ENCODE measurements at regions not wholly inside any gene's neighbourhood (a gene's known extent, or its start where the extent isn't known, plus 50 kb on each side); places are given as distances from the start of the nearest gene placed in this dataset.
"Not testable (repeated sequence)": the region's sequence is repeated elsewhere in the genome, so short reads cannot be mapped to it uniquely, and the experiment has no call there.

DNA sequence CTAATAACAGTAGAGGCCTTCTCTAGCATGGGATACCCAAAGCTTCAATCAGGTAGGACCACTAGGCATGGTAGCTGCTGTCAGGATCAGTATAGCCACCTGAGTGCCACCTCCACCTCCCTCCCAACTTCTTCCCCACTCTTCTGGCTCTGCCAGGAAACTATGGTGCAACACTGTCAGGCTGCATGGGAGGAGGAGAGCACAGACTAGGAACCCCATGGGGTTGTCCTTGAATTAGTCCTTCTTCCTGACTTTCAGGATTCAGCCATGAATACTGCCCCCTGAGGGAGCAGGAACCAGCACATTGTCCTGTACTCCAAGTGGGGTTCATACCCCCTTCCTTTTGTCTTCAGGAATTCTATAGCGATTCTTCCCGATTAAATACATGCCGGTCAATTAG lies 340.8 kb upstream of the ONECUT1 start:
- H3K4me3 ChIP-seq (ENCODE audit: low read length): no peak overlapping the region
- no peak for DNase-seq (ENCODE audit: low read depth)
- TF ChIP-seq, protein P1, sequence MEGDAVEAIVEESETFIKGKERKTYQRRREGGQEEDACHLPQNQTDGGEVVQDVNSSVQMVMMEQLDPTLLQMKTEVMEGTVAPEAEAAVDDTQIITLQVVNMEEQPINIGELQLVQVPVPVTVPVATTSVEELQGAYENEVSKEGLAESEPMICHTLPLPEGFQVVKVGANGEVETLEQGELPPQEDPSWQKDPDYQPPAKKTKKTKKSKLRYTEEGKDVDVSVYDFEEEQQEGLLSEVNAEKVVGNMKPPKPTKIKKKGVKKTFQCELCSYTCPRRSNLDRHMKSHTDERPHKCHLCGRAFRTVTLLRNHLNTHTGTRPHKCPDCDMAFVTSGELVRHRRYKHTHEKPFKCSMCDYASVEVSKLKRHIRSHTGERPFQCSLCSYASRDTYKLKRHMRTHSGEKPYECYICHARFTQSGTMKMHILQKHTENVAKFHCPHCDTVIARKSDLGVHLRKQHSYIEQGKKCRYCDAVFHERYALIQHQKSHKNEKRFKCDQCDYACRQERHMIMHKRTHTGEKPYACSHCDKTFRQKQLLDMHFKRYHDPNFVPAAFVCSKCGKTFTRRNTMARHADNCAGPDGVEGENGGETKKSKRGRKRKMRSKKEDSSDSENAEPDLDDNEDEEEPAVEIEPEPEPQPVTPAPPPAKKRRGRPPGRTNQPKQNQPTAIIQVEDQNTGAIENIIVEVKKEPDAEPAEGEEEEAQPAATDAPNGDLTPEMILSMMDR (IDR thresholded peaks at IDR 0.05; ENCODE audit: insufficient read depth, low read depth, low read length, missing control alignments): no peak

DNA sequence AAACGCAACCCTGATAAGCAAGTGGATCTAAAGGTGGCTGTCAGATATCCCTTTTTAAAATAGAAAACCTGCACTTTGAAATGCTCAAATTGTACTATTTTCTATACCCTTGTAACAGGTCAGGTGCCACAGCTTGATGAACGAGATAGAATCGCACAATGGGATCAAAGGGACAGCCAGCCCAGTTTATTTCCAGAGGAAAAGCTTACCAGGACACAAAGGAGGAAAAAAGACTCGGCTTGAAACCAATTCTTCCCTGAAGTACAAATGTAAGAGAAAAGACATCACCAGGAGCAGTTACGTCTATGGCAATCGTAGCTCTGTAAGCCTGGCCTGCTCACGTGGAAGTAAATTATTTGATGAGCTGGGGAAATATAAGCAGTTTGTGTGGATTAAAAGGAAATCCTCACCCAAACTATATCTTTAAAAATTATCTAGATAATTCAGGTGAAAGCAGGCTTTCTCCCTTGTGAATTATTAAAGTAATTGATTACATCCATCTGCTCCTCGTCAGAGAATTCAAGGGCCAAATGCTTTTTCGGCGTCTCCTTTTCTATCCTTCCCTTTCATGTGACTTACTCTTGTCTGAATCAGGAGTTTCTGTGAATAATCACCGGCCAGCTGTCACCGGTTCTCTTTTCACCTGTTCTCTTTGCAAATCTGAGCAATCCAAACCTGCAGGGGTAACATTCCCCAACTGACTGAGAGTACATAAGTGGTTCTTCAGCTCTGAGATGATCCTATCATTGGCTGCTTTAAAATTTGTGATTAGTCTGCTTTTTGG lies 339.2 kb upstream of the ONECUT1 start:
- no peak for DNase-seq (ENCODE audit: low read depth)
- TF ChIP-seq, protein P1 (IDR thresholded peaks at IDR 0.05; ENCODE audit: insufficient read depth, low read depth, low read length, missing control alignments): no peak
- no peak overlapping the region for H3K4me3 ChIP-seq (ENCODE audit: low read length)

DNA sequence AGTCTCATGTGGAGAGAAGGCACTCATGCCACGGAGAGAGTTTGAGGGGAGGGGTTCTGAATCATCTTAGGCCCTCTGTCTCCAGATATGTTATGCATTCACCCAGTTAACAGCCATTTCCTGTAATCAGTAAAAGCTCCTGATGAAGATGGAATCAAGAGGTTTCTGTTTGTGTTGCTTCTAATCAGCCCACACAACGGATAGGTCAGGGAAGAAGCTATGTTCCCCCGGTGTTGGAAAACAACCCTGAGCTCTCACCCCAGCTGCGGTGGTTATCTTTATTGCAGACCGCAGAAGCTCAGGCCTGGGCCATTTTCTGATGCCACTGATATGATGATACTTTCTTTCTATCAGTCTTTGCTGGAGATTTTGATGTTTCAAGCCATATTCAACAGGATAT lies 338.5 kb upstream of the ONECUT1 start:
- H3K4me3 ChIP-seq (ENCODE audit: low read length): no peak overlapping the region
- TF ChIP-seq, protein P1 (IDR thresholded peaks at IDR 0.05; ENCODE audit: insufficient read depth, low read depth, low read length, missing control alignments): no peak
- no peak for DNase-seq (ENCODE audit: low read depth)

DNA sequence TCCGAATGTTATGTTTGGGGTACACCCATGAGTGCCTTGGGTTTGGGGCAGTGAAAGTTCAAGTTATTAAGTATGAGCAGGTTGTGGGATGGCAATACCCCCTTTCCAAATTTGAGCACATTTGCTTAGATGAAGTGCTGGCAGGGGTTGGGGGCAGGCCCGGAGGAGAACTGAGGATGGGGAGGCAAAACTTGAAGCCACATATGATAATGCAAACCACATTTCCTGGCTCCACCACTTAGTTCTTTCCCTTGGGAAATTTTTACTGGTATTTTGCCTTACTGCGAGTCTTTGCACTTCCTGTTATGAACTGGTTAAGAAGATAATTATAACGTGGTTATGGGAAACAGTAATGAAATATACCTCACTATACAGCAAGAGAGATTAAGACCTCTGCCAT lies 336.0 kb upstream of the ONECUT1 start:
- TF ChIP-seq, protein P1 (IDR thresholded peaks at IDR 0.05; ENCODE audit: insufficient read depth, low read depth, low read length, missing control alignments): no peak

DNA sequence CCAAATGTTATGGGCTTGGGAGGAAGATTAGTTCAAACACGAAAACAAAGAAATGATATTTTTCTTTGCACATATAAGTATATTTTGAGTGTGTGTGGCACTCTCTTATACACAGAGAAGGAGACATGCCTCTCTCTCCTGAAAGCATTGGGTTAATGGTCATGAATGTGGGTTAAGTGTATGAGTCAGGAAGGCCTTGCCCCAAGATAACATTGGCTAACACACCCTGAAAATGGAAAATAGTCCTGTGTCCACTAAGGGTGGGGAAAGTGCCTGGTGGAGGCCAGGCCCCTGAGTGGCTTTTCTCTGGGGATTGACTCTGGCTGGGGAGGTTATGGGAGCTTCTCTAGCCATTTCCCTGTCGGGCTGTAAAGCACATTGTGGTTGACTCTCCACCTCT lies 332.7 kb upstream of the ONECUT1 start:
- TF ChIP-seq, protein P1 (IDR thresholded peaks at IDR 0.05; ENCODE audit: insufficient read depth, low read depth, low read length, missing control alignments): no peak
- no peak for DNase-seq (ENCODE audit: low read depth)
- H3K4me3 ChIP-seq (ENCODE audit: low read length): no peak overlapping the region

More for the DNA sequence above, 336.0 kb upstream of the ONECUT1 start:
- no peak for DNase-seq (ENCODE audit: low read depth)
- H3K4me3 ChIP-seq (ENCODE audit: low read length): no peak overlapping the region

DNA sequence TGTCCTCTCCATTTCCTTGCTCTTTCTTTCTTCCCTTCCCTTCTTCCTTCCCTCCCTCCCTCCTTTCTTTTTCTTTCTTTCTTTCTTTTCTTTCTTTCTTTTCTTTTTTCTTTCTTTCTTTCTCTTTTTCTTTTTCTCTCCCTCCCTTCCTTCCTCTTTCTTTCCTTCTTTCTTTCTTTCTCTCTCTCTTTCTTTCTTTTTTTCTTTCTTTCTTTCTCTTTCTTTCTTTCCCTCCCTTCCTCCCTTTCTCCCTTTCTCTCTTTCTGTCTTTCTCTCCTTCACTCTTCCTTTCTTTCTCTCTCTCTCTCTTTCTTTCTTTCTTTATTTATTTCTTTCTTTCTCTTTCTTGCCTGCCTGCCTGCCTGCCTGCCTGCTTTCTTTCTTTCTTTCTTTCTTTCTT lies 326.8 kb upstream of the ONECUT1 start:
- H3K4me3 ChIP-seq (ENCODE audit: low read length); DNase-seq (ENCODE audit: low read depth): not testable (repeated sequence)

DNA sequence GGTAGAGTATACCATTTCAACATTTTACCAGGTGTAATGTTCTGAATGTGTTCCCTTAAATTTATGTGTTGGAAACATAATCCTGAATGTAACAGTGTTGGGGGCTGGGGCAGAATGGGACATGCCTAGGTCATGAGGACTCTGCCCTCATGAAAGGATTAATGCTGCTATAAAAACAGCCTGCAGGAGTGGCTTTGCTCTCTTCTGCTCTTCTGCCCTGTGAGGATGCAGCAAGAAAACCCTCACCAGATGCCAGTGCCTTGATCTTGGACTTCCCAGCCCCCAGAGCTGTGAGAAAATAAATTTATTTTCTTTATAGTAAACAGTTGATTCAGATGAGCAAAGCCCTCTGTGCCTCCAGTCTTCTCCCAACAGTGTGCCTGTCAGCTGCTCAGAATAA lies 326.0 kb upstream of the ONECUT1 start:
- H3K4me3 ChIP-seq (ENCODE audit: low read length): no peak overlapping the region
- no peak for DNase-seq (ENCODE audit: low read depth)
- TF ChIP-seq, protein P1 (IDR thresholded peaks at IDR 0.05; ENCODE audit: insufficient read depth, low read depth, low read length, missing control alignments): no peak

Data from epithelial cell of esophagus (primary cell).